HG03565 (cell line): ENCODE measurements at regions not wholly inside any gene's neighbourhood (a gene's known extent, or its start where the extent isn't known, plus 50 kb on each side); places are given as distances from the start of the nearest gene placed in this dataset.
"Not testable (repeated sequence)": the region's sequence is repeated elsewhere in the genome, so short reads cannot be mapped to it uniquely, and the experiment has no call there.

ENCODE experiments used
- ATAC-seq: cut with Tn5 transposase; IDR thresholded peaks from one replicate; pipeline ENCODE4 v1.9.1; 2021; ENCODE audit warnings: mild to moderate bottlenecking, moderate library complexity; ENCODE audit not compliant: unreplicated experiment

GRCh38 chr12:28689398-28690175 is 459.5 kb upstream of the FAR2 start:
- no peak for ATAC-seq

DNA sequence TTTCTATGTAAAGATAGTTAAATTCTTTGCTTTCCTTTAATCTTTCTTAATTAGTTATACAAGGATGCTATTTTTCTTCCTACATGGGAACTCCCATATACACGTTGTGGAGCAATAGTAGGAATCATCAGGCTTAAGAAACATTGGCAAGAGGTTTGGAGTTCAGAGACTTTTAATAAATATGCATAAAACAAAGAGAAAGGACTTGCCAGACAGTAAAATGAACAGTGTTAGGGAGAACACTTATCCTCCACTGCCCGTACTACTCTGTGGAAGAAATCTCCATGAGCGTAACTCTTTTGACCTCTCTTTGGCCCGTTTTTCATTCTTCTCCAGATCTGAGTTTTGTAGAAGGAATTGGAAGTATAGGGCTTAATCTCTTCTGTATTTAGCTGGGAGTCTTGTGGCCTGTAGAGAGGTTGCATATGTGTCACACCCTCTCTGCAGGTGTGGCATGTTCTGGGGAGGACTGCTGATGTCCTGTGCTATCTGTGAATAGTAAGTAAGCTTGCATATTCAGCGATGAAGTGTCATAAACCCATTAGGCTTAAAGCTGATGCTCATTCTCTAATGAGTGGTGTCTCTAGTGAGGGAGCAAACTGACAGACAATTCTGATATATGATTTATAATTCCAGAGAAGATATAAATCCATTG is 455.4 kb upstream of the FAR2 start:
- ATAC-seq = no peak

DNA sequence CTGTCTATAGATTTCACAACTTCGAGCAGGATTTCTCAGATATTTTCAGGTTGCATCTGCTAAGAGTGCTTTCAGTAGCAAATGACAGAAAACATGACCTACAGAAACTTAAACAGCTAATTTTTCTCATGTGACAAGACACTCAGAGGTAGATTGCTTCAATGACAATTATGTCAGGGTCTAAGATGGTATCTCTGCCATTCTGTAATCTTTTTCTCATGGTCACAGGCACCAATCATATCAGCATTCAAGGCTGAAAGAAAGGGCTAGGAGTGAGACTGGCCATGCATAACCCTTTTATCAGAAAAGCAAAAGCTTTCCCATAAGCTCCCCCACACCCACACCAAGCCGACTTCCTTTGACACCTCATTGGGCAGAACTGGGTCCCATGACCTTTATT is 450.5 kb upstream of the FAR2 start:
- ATAC-seq = no peak

DNA sequence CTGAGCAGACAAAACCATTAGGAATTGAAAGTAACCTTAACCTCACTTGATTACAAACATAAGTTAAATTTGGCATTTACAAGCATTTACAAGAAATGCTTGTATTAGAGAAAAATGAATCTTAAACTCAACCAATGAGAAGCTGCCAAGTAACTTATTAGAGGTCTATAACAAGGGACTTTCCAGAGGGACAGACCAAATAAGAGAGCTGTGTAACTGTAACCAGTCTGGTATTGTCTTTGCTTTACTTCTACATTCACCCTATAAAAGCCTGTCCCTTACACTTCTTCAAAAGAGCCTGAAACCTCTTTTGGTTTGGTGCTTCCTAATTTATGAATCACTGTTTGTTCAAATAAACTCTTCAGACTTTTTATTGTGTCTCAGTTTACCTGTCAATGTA is 450.0 kb upstream of the FAR2 start:
- no peak for ATAC-seq

DNA sequence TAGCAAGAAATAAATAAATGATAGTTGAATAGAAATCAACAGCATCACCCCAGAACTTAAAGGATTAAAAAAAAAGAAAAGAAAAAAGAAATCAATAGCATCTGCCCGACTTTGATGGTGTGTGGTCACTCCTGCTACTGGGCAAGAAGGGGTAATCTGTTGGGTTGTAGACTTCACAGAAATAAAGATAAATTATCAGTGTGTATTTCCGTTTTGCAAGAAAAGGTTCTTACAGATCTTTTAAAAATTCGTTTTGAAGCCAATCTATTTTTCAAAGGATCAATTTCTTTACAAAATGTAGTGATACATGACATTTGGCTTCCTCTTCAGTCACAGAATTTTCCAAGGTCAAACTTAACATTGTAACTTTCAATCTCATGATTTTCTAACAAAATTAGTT is 448.9 kb upstream of the FAR2 start:
- ATAC-seq = no peak

DNA sequence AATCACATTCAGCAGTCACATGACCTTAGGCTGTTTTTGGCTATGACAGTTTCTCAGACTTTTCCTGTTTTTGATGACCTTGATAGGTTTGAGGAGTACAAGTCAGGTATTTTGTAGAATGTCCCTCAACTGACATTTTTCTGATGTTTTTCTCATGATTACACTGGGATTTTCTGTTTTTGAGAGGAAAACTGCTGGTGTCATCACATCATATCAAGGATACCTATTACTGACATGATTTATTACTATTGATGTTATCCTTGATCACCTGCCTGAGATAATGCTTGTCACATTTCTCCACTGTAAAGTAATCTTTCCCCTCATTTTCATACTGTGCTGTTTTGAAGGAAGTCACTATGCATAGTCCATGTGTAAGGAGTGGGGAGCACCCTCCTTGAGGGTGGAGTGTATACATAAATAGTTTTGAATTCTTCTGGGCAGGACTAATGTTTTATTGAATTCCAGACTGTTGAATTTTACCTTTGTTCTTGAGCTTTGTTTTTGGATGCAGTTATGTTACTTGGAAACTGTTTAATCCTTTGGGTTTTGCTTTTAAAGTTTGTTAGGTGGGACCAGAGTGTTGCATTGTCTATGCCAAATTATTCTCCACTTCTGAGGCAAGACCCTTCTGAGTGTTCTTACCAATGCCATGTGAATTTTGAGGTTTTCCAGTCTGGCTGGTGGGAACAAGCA is 444.5 kb upstream of the FAR2 start:
- ATAC-seq = no peak

GRCh38 chr12:28708918-28709371 is 440.1 kb upstream of the FAR2 start:
- no peak for ATAC-seq

GRCh38 chr12:28709986-28710685 is 438.9 kb upstream of the FAR2 start:
- no peak for ATAC-seq

DNA sequence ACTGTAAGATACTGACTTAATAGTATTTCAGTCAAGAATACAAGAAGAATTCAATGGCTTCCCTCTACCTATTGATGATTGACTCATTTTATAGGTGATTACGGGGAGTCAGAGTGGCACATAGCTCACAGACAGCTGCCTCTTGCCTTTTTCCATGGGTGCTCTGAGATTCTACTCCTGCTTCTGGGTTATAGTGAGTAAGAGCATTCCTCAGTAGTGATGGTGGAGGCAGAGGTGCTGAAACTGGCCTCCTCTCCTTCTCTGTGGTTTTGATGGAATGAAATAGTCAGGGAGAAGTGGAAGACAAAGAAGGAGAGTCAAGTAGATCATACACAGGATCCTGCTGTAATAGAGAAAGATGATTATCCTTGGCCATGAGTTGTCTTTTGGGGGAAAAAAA is 438.2 kb upstream of the FAR2 start:
- no peak for ATAC-seq

GRCh38 chr12:28711421-28711820 is 437.7 kb upstream of the FAR2 start:
- no peak for ATAC-seq

DNA sequence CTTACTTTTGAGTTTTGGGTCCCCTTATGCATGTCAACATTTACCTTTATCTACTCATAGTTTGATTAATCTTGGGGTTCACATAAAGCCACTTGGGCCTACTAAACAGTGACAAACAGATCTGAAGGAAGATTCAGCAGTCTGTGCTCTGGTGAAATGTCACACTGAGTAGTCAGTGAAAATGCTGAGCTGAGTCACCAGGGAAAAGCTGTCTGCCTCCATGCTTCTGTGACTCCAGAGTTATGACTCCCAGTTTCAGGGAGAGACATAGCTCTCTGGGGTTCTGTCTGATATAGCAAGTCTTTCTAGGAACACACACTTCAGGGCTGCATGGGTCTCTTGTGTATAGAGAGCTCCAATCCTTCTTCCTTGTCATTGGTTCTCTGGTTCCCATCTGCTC is 406.3 kb upstream of the FAR2 start:
- ATAC-seq = no peak

DNA sequence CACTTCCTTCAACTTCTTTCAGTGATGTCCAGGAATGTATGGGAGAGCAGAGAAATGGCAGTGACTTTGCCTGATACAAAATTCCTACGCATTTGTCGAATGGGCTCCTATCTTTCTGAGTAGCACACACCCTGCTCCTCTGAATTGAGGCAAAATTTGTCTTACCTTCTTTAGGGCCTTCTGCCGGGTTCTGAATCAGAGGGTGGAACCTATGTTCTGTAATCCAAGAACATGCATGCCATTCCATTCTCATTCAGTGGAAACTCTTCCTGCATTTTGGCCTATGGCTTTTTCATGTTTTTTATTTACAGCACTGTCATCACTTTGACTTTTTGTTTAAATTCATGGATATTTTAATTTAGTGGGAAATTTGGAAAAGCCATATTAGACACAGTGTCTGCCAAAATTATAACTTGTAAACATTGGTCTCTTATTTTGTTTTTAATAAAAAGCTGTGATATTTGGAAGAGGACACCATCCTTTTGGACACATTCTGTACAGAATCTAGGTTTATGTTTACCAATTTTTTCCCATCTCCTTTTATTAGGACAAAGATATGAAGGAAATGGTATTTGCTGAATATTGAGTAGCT is 402.2 kb upstream of the FAR2 start:
- ATAC-seq = no peak

DNA sequence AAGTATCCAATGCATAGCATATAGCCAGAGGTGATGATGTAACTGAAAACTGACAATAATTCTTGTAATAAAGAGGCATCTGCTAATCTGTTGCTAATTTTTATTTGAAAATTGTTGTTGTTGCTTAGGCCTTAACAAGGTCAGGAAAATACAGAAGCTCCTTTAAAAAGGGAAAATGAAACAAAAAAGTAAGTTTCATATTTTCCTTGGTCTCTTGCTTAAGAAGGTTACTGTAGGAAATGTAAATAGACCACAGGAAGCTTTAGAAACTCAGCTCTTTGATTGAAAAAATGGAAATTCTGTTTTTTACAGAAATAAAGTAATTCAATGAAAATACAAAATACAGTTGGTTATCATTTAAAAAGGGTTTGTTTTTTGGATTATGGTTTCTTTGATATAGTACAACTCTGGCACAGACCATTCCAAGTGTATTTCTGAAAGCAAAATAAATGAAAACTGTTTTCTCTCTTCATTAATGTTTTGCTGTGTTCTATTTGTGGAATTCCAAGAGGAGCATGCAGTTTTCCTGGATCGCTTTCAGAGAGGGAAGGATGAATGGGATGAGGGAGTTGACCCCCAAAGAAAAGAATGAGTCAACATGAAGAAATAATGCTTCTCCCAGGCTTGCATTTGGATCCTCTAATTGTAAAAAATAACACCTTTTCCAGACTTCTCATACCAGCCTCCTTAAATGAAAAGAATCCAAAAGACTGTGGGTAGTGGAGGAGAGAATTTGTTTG is 398.0 kb upstream of the FAR2 start:
- ATAC-seq = no peak

DNA sequence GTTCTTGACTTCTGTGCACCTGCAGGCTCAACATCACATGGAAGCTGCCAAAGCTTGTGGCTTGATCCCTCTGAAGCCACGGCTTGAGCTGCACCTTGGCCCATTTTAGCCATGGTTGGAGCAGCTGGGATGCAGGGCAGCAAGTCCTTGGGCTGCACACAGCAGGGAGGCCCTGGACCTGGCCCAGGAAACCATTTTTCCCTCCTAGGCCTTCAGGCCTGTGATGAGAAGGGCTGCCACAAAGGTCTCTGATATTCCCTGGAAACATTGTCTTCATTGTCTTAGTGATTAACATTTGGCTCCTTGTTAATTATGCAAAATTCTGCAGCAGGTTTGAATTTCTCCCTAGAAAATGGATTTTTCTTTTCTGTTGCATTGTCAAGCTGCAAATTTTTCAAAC is 394.1 kb upstream of the FAR2 start:
- ATAC-seq = no peak

DNA sequence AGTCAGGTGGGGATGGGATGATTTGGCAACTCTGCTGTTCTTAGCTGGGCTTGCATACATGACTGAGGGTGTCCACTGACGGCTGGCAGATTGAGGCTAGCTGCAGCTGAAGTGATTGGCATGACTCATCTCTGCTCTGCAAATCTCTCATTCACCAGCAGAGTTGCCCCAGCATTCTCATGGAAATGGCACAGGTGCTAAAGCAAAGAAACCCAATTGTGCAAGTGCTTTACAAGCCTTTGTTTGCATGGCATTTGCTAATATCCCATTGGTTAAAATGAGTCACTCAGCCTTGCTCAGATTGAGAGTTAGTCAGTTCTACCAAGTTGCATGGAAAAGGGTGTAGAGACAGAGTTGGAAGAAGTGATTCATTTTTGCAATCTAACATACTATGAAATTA is 389.7 kb upstream of the FAR2 start:
- ATAC-seq = no peak

- ATAC-seq = not testable (repeated sequence)
Measured at GRCh38 chr12:28760040-28760903, 388.8 kb upstream of the FAR2 start.

DNA sequence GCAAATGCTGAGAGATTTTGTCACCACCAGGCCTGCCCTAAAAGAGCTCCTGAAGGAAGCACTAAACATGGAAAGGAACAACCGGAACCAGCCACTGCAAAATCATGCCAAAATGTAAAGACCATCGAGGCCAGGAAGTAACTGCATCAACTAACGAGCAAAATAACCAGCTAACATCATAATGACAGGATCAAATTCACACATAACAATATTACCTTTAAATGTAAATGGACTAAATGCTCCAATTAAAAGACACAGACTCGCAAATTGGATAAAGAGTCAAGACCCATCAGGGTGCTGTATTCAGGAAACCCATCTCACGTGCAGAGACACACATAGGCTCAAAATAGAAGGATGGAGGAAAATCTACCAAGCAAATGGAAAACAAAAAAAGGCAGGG is 387.2 kb upstream of the FAR2 start:
- not testable (repeated sequence) for ATAC-seq

- ATAC-seq = no peak
Measured at GRCh38 chr12:28766398-28766797, 382.7 kb upstream of the FAR2 start.

DNA sequence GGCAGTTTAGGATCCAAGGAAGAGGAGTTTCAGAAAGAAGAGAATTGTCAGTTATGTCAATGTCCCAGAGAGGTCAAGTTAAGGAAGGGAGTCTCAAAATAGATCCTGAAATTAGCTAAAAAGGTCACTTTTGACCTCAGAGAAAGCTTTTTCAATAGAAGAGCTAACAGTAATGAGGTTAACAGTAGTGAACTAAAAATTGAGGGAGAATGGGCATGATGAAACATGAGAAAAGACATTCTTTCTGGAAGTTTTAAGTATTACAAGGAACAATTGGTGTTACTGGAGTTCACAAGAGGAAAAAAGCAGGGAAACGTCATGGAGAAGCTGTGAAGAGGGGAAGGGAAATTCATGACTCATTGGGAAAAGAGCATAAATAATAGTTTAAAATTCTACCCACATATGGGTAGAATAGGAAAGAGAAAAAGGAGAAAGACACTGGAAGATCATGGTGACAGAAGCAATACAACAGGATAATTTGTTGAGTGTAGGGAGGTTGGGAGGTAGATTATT is 381.2 kb upstream of the FAR2 start:
- no peak for ATAC-seq
